GM06990 (cell line): ENCODE measurements at regions not wholly inside any gene's neighbourhood (a gene's known extent, or its start where the extent isn't known, plus 50 kb on each side); places are given as distances from the start of the nearest gene placed in this dataset.

Source experiments
- DNase-seq: peaks from one replicate; pipeline ENCODE4 v3.0.0-alpha.2; 2011; ENCODE audit not compliant: insufficient read length; ENCODE audit errors: extremely low read depth
- H3K27me3 ChIP-seq: replicated peaks from 2 replicates; pipeline ENCODE4 v1.6.0; 2011; ENCODE audit warnings: low read length; ENCODE audit not compliant: control insufficient read depth, insufficient read depth
- H3K36me3 ChIP-seq: 2 replicates; pipeline ENCODE4 v1.5.1; 2011; ENCODE audit warnings: low read length; ENCODE audit not compliant: control insufficient read depth, insufficient read depth
- H3K4me3 ChIP-seq: replicated peaks from 2 replicates; pipeline ENCODE4 v1.5.1; 2011; ENCODE audit warnings: low read depth, mild to moderate bottlenecking, control low read depth, low read length
- CTCF ChIP-seq: IDR thresholded peaks from 2 replicates; pipeline ENCODE4 v1.5.1; 2011; ENCODE audit warnings: low read length, control low read depth, mild to moderate bottlenecking, inconsistent platforms; ENCODE audit not compliant: insufficient read depth, poor library complexity, severe bottlenecking

- no peaks in the 10 kb centered on the region for H3K27me3 ChIP-seq
- no peak overlapping the region for H3K4me3 ChIP-seq
- no peaks in the 10 kb centered on the region for H3K36me3 ChIP-seq
- TF ChIP-seq CTCF = no peak
- DNase-seq = no peak
Measured at GRCh38 chr3:623914-624545, 427.5 kb downstream of the CHL1 start.

GRCh38 chr3:632571-633170, 436.1 kb downstream of the CHL1 start:
- H3K4me3 ChIP-seq = no peak overlapping the region
- DNase-seq = no peak
- peak; percentile 73 for TF ChIP-seq CTCF
- H3K27me3 ChIP-seq = no peaks in the 10 kb centered on the region
- H3K36me3 ChIP-seq = no peaks in the 10 kb centered on the region

- Histone ChIP-seq H3K36me3 (no peaks in the 10 kb centered on the region), H3K27me3 (no peaks in the 10 kb centered on the region), H3K4me3 (no peak overlapping the region)
- TF ChIP-seq CTCF = no peak
- no peak for DNase-seq
Measured at GRCh38 chr3:634511-634910, 437.9 kb downstream of the CHL1 start.

GRCh38 chr3:635393-635792, 438.8 kb downstream of the CHL1 start:
- H3K36me3 ChIP-seq = no peaks in the 10 kb centered on the region
- DNase-seq = no peak
- TF ChIP-seq CTCF = no peak
- H3K4me3 ChIP-seq = no peak overlapping the region
- H3K27me3 ChIP-seq = no peaks in the 10 kb centered on the region

- H3K27me3 ChIP-seq = no peaks in the 10 kb centered on the region
- no peak overlapping the region for H3K4me3 ChIP-seq
- TF ChIP-seq CTCF = no peak
- H3K36me3 ChIP-seq = no peaks in the 10 kb centered on the region
- DNase-seq = no peak
Measured at GRCh38 chr3:643376-643775, 446.8 kb downstream of the CHL1 start.

- Histone ChIP-seq H3K36me3 (no peaks in the 10 kb centered on the region), H3K4me3 (no peak overlapping the region), H3K27me3 (no peaks in the 10 kb centered on the region)
- no peak for TF ChIP-seq CTCF
- DNase-seq = no peak
Measured at GRCh38 chr3:655824-656223, 437.0 kb upstream of the CNTN6 start.
